ENCODE measurements at regions not wholly inside any gene's neighbourhood (a gene's known extent, or its start where the extent isn't known, plus 50 kb on each side); places are given as distances from the start of the nearest gene placed in this dataset.
"Not testable (repeated sequence)": the region's sequence is repeated elsewhere in the genome, so short reads cannot be mapped to it uniquely, and the experiment has no call there.

DNA sequence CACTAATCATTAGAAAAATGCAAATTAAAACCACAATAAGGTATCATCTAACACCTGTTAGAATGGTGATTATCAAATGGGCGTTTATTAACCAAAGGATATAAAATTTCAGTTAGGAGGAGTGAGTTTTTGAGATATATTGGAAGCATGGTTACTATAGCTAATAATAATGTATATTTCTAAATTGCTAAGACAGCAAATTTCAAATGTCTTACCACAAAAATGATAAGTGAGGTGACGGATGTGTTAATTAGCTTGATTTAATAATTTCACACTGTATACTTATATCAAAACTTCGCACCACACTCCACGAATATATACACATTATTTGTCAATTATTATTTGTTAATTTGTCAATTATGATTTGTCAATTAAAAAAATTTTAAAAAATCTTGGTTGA lies 227.2 kb upstream of the DDX18 start:
- WGBS (ENCODE audit: insufficient coverage), result no CpG with 5 or more reads among the region's 4 CpGs
- DNase-seq (ENCODE audit: low read depth in 4 of 6, low spot score in 6 of 6), result no peak
- no peak overlapping the region for H3K27ac ChIP-seq (ENCODE audit: low read depth, low read length)
- peaks cover 2% of the 10 kb centered on the region for H3K9me3 ChIP-seq (ENCODE audit: control insufficient read depth, insufficient read depth, low read length)
- no peaks in the 10 kb centered on the region for H3K4me1 ChIP-seq (ENCODE audit: control insufficient read depth, insufficient read depth, low read length)
- H3K4me3 ChIP-seq (ENCODE audit: low read depth, low read length), result no peak overlapping the region
- H3K27me3 ChIP-seq (ENCODE audit: control insufficient read depth, insufficient read depth, low read length), result no peaks in the 10 kb centered on the region
- no peaks in the 10 kb centered on the region for H3K36me3 ChIP-seq (ENCODE audit: control insufficient read depth, insufficient read depth, low read length)

DNA sequence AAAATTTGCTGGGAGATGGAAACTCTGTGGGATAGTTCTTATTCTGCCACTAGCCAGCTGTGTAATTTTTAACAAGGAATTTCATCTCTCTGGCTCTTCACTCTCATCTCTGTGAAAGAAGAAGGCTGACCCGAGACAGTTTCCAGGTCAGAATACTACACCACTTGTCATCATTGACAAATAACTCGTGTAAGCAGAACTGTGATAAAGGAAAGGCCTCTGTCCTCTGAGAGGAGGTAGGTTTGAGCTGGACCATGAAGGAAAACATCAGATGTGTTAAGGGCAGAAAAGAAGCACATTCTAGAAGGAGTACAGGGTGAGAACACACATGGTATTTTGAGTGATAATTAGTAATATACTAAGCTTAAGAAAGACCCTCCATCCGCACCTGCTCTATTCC lies 211.4 kb upstream of the DDX18 start:
- H3K27me3 ChIP-seq (ENCODE audit: control insufficient read depth, insufficient read depth, low read length), result no peaks in the 10 kb centered on the region
- DNase-seq (ENCODE audit: low read depth in 4 of 6, low spot score in 6 of 6), result peak in 1 of 6 donors; percentile 25
- no peaks in the 10 kb centered on the region for H3K36me3 ChIP-seq (ENCODE audit: control insufficient read depth, insufficient read depth, low read length)
- no peaks in the 10 kb centered on the region for H3K9me3 ChIP-seq (ENCODE audit: control insufficient read depth, insufficient read depth, low read length)
- H3K27ac ChIP-seq (ENCODE audit: low read depth, low read length), result no peak overlapping the region
- H3K4me1 ChIP-seq (ENCODE audit: control insufficient read depth, insufficient read depth, low read length), result peaks cover 4% of the 10 kb centered on the region
- WGBS (ENCODE audit: insufficient coverage), result 100% methylated on average over 1 of the region's 3 CpGs
- no peak overlapping the region for H3K4me3 ChIP-seq (ENCODE audit: low read depth, low read length)

DNA sequence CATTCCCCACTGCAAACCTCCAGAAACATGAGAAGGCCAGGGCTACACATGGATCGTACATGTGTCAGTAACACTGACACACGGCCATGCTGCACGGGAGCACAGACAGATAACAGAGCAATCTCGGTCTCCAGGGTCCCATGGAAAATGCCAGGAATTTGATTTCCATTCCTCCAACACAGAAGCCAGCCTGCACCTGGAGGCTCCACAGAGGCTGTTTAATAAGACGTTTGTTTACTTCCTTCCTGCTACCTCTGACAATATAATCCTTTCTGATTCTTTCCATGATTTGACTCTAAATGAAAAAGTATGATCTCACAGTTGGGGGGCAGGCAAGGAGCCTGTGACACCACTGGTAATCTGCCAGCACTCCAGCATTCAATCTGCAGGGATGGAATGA lies 210.9 kb upstream of the DDX18 start:
- no peak overlapping the region for H3K4me3 ChIP-seq (ENCODE audit: low read depth, low read length)
- no peak overlapping the region for H3K27ac ChIP-seq (ENCODE audit: low read depth, low read length)
- H3K4me1 ChIP-seq (ENCODE audit: control insufficient read depth, insufficient read depth, low read length), result peaks cover 4% of the 10 kb centered on the region
- H3K9me3 ChIP-seq (ENCODE audit: control insufficient read depth, insufficient read depth, low read length), result no peaks in the 10 kb centered on the region
- peak in 2 of 6 donors; percentile 47 to 56 for DNase-seq (ENCODE audit: low read depth in 4 of 6, low spot score in 6 of 6)
- H3K27me3 ChIP-seq (ENCODE audit: control insufficient read depth, insufficient read depth, low read length), result no peaks in the 10 kb centered on the region
- H3K36me3 ChIP-seq (ENCODE audit: control insufficient read depth, insufficient read depth, low read length), result no peaks in the 10 kb centered on the region
- WGBS (ENCODE audit: insufficient coverage), result 27% methylated on average over 4 of the region's 5 CpGs

DNA sequence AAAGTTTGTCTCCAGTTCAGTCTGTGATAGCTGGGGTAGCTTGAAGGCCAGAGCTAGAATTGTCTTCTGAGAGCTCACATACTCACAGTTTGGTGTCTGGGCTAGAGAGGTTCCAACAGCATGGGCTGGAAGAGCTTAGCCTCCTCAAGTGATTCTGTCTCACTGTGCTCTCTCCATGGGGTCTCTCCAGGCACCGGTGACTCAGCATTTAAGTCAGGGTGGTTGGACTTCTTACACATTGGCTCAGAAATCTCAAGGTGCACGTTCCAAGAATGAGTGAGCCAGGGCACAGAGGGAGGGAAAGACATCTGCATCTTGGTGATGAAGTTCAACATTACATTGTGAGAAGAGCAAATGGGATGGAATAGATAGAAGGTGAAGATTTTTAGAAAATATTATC lies 207.3 kb upstream of the DDX18 start:
- Histone ChIP-seq H3K36me3 (ENCODE audit: control insufficient read depth, insufficient read depth, low read length) (no peaks in the 10 kb centered on the region), H3K4me1 (ENCODE audit: control insufficient read depth, insufficient read depth, low read length) (peaks cover 4% of the 10 kb centered on the region), H3K27me3 (ENCODE audit: control insufficient read depth, insufficient read depth, low read length) (no peaks in the 10 kb centered on the region), H3K4me3 (ENCODE audit: low read depth, low read length) (no peak overlapping the region), H3K27ac (ENCODE audit: low read depth, low read length) (no peak overlapping the region), H3K9me3 (ENCODE audit: control insufficient read depth, insufficient read depth, low read length) (no peaks in the 10 kb centered on the region)
- no peak for DNase-seq (ENCODE audit: low read depth in 4 of 6, low spot score in 6 of 6)
- 57% methylated on average over 1 of the region's 2 CpGs for WGBS (ENCODE audit: insufficient coverage)

DNA sequence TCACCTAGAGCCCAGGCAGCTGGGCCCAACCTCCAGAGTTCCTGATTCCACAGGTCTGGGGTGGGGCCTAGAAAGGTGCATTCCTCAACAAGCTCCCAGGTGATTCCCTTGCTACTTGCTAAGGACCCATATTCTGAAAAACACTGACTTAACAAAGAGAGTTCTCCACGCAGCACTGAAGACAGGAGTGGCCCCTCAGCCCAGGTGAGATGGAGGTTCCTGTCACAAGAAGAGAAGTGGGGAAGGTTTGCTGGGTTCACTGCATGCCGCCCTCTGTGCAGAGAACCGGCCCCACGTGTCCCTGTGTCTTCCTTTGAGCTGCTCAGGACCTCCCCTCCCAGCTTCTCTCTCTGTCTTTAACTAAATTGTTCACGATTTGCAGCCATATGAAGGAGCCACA lies 201.4 kb upstream of the DDX18 start:
- Histone ChIP-seq H3K9me3 (ENCODE audit: control insufficient read depth, insufficient read depth, low read length) (no peaks in the 10 kb centered on the region), H3K4me3 (ENCODE audit: low read depth, low read length) (no peak overlapping the region), H3K36me3 (ENCODE audit: control insufficient read depth, insufficient read depth, low read length) (no peaks in the 10 kb centered on the region), H3K27me3 (ENCODE audit: control insufficient read depth, insufficient read depth, low read length) (no peaks in the 10 kb centered on the region), H3K4me1 (ENCODE audit: control insufficient read depth, insufficient read depth, low read length) (no peaks in the 10 kb centered on the region), H3K27ac (ENCODE audit: low read depth, low read length) (no peak overlapping the region)
- WGBS (ENCODE audit: insufficient coverage), result 94% methylated on average over 4 of the region's 5 CpGs
- DNase-seq (ENCODE audit: low read depth in 4 of 6, low spot score in 6 of 6), result no peak

DNA sequence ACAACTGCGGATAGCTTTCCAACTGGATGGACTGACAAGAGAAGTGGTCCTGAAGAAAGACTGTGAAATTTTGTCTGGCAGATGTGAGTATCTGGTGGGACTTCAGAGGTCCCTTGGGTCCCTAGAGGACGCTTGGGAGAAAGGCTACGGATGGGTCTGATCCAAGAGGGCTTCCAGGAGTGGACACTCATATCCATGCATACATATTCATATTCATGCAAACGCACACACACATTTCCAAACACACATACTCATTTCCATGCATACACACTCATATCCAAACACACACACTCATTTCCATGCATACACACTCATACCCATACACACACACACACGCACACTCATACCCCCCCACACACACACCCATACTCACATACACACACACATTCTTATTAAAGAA lies 200.2 kb upstream of the DDX18 start:
- DNase-seq (ENCODE audit: low read depth in 4 of 6, low spot score in 6 of 6), result no peak
- Histone ChIP-seq H3K4me1 (ENCODE audit: control insufficient read depth, insufficient read depth, low read length) (no peaks in the 10 kb centered on the region), H3K9me3 (ENCODE audit: control insufficient read depth, insufficient read depth, low read length) (no peaks in the 10 kb centered on the region), H3K36me3 (ENCODE audit: control insufficient read depth, insufficient read depth, low read length) (no peaks in the 10 kb centered on the region), H3K27me3 (ENCODE audit: control insufficient read depth, insufficient read depth, low read length) (no peaks in the 10 kb centered on the region), H3K4me3 (ENCODE audit: low read depth, low read length) (no peak overlapping the region), H3K27ac (ENCODE audit: low read depth, low read length) (no peak overlapping the region)
- WGBS (ENCODE audit: insufficient coverage), result 97% methylated on average over 4 of the region's 5 CpGs

DNA sequence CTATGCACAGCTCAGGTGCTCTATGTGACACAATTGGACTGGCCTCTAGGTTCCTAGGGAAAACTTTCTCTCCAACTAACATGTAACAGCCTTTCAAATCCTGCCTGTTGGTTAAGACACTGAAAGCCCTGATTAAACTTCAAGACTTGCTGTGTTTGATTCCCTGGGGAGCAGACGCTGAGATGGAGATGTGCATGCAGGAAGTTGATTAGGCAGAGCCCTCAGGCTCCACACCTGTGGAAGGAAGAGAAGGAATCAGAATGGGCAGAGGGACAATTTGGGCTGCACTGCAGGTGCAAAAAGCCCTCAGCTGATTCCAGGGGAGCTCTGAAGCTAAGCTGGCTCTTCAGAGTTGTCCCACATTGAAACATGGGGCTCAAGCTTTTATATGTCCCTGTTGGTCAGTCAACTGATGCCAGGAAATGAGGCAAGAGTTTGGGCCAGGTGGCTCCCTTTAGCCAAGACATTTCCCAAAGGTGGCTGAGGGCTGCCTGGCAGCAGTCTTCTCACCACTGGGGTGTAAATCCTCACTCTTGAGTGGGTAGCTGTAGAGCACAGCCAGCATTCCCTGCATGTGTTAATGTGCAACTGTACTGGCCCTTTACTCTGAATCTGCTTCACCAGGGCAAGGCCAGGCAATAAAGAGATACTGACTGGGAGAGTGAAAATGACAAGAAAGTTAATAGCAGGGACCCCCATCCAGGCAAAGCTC lies 199.5 kb upstream of the DDX18 start:
- no peak overlapping the region for H3K4me3 ChIP-seq (ENCODE audit: low read depth, low read length)
- no peak overlapping the region for H3K27ac ChIP-seq (ENCODE audit: low read depth, low read length)
- no peaks in the 10 kb centered on the region for H3K27me3 ChIP-seq (ENCODE audit: control insufficient read depth, insufficient read depth, low read length)
- no peaks in the 10 kb centered on the region for H3K4me1 ChIP-seq (ENCODE audit: control insufficient read depth, insufficient read depth, low read length)
- DNase-seq (ENCODE audit: low read depth in 4 of 6, low spot score in 6 of 6), result peak in 1 of 6 donors; percentile 44
- H3K9me3 ChIP-seq (ENCODE audit: control insufficient read depth, insufficient read depth, low read length), result no peaks in the 10 kb centered on the region
- H3K36me3 ChIP-seq (ENCODE audit: control insufficient read depth, insufficient read depth, low read length), result no peaks in the 10 kb centered on the region
- WGBS (ENCODE audit: insufficient coverage), result 100% methylated on average over 1 of the region's 1 CpG

DNA sequence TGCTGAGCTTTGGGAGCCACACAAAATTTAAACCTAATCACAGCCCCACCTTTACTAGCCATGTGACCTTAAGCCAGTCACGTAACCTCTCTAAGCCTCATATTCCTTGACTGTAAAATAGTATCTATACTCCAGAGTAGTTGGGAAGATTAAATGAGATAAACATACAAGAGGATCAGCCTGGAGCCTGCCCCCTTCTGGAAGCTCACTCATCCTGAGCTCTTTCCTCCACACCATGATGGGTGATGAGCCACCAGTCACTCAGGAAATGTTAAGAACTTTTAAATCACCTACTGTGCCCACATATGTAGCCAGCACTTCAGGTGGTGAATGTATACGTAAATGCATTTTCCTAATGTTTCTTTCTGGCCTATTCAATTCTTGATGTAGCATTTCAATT lies 195.9 kb upstream of the DDX18 start:
- H3K9me3 ChIP-seq (ENCODE audit: control insufficient read depth, insufficient read depth, low read length), result no peaks in the 10 kb centered on the region
- no peaks in the 10 kb centered on the region for H3K36me3 ChIP-seq (ENCODE audit: control insufficient read depth, insufficient read depth, low read length)
- H3K27me3 ChIP-seq (ENCODE audit: control insufficient read depth, insufficient read depth, low read length), result no peaks in the 10 kb centered on the region
- H3K27ac ChIP-seq (ENCODE audit: low read depth, low read length), result no peak overlapping the region
- H3K4me1 ChIP-seq (ENCODE audit: control insufficient read depth, insufficient read depth, low read length), result no peaks in the 10 kb centered on the region
- DNase-seq (ENCODE audit: low read depth in 4 of 6, low spot score in 6 of 6), result no peak
- no peak overlapping the region for H3K4me3 ChIP-seq (ENCODE audit: low read depth, low read length)
- WGBS (ENCODE audit: insufficient coverage), result no CpG with 5 or more reads among the region's 2 CpGs

DNA sequence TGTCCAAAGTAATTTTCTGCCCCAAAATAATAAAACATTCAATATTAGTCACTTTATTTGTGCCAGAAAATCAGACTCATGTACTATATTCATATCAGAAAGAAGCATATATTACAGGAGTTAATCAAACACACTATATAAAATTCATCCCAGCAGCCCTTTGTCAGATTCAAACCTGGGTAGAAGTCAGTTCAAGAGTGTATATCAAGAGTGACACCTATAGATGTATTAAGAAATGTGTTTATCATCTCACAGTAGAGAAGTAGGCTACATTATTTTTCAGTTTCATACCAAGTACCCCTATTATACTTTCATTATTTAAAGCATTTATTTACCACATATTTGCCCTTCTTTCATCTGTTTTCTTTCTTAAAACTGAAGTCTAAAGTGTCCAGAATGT lies 193.2 kb upstream of the DDX18 start:
- no peaks in the 10 kb centered on the region for H3K27me3 ChIP-seq (ENCODE audit: control insufficient read depth, insufficient read depth, low read length)
- no peak overlapping the region for H3K4me3 ChIP-seq (ENCODE audit: low read depth, low read length)
- DNase-seq (ENCODE audit: low read depth in 4 of 6, low spot score in 6 of 6), result peak in 1 of 6 donors; percentile 61
- H3K4me1 ChIP-seq (ENCODE audit: control insufficient read depth, insufficient read depth, low read length), result no peaks in the 10 kb centered on the region
- no peaks in the 10 kb centered on the region for H3K9me3 ChIP-seq (ENCODE audit: control insufficient read depth, insufficient read depth, low read length)
- H3K36me3 ChIP-seq (ENCODE audit: control insufficient read depth, insufficient read depth, low read length), result no peaks in the 10 kb centered on the region
- no peak overlapping the region for H3K27ac ChIP-seq (ENCODE audit: low read depth, low read length)

DNA sequence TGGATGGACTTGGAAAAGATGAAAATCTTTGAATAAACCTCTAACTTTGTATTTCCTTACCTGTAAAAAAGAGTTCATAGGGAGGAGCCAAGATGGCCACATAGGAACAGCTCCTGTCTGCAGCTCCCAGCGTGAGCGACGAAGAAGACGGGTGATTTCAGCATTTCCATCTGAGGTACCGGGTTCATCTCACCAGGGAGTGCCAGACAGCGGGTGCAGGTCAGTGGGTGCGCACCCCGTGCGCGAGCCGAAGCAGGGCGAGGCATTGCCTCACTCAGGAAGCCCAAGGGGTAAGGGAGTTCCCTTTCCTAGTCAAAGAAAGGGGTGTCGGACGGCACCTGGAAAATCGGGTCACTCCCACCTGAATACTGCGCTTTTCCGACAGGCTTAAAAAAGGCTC lies 191.3 kb upstream of the DDX18 start:
- DNase-seq (ENCODE audit: low read depth in 4 of 6, low spot score in 6 of 6); H3K27ac ChIP-seq (ENCODE audit: low read depth, low read length): not testable (repeated sequence)
- 91% methylated on average over 14 of the region's 17 CpGs for WGBS (ENCODE audit: insufficient coverage)

More for the DNA sequence above, 191.3 kb upstream of the DDX18 start:
- H3K4me3 ChIP-seq (ENCODE audit: low read depth, low read length); H3K27me3 ChIP-seq (ENCODE audit: control insufficient read depth, insufficient read depth, low read length); H3K9me3 ChIP-seq (ENCODE audit: control insufficient read depth, insufficient read depth, low read length); H3K4me1 ChIP-seq (ENCODE audit: control insufficient read depth, insufficient read depth, low read length); H3K36me3 ChIP-seq (ENCODE audit: control insufficient read depth, insufficient read depth, low read length): not testable (repeated sequence)

Data from spinal cord (tissue), 9 donors.